ENCODE measurements at regions not wholly inside any gene's neighbourhood (a gene's known extent, or its start where the extent isn't known, plus 50 kb on each side); places are given as distances from the start of the nearest gene placed in this dataset.

GRCh38 chr3:194054016-194054415 is 81.9 kb upstream of the HES1 start:
- H2AFZ ChIP-seq (ENCODE audit: low read length), result no peak overlapping the region
- H4K91ac ChIP-seq (ENCODE audit: insufficient read length, low read depth, low read length), result no peak overlapping the region
- no peak overlapping the region for H2BK20ac ChIP-seq (ENCODE audit: low read depth, low read length, poor library complexity, severe bottlenecking)
- H3K27ac ChIP-seq (ENCODE audit: insufficient read length, low read depth, low read length), result no peak overlapping the region
- no peak overlapping the region for H4K8ac ChIP-seq (replicated peaks; ENCODE audit: insufficient read length, low read depth, low read length)
- H3K4me1 ChIP-seq (ENCODE audit: insufficient read depth, low read length), result peaks cover 7% of the 10 kb centered on the region; the same call in 1 of the 2 replicates
- no peak for TF ChIP-seq CTCF (conservative IDR thresholded peaks at IDR 0.05)
- H2BK5ac ChIP-seq (ENCODE audit: insufficient read length, low read length), result no peak overlapping the region
- no peak overlapping the region for H2BK12ac ChIP-seq (ENCODE audit: insufficient read length, low read depth, low read length)
- DNase-seq, result no peak
- Mint-ChIP-seq H3K4me3 (no peak overlapping the region), H3K27me3 (ENCODE audit: low read depth) (peaks cover 56% of the 10 kb centered on the region), H3K27ac (no peak overlapping the region), H3K36me3 (ENCODE audit: insufficient read depth in 1 of 3, low read depth in 3 of 3) (peaks cover 10 to 24% (median 13%) of the 10 kb centered on the region in 3 experiments; a peak in 6 of 7 replicates), H3K4me1 (peaks cover 38 to 40% of the 10 kb centered on the region in 2 experiments), H3K9me3 (peaks cover 26 to 27% of the 10 kb centered on the region in 2 experiments)
- no peak overlapping the region for H2BK120ac ChIP-seq (ENCODE audit: low read depth, low read length, poor library complexity, severe bottlenecking)
- no peaks in the 10 kb centered on the region for H3K23me2 ChIP-seq (ENCODE audit: insufficient read length, low read depth, low read length, poor library complexity, severe bottlenecking)
- no peak overlapping the region for H3T11ph ChIP-seq (ENCODE audit: low read length)
- H3K79me1 ChIP-seq (ENCODE audit: insufficient read depth, low read depth, low read length, poor library complexity, severe bottlenecking), result no peaks in the 10 kb centered on the region
- H3K9me3 ChIP-seq (ENCODE audit: control insufficient read depth, low read depth, low read length), result peaks cover 9% of the 10 kb centered on the region
- no peak overlapping the region for H3K4me2 ChIP-seq (ENCODE audit: insufficient read depth, insufficient read length, low read length)
- H3K23ac ChIP-seq (ENCODE audit: insufficient read length, low read depth, low read length), result no peak overlapping the region
- no CpG with 5 or more reads among the region's 2 CpGs for WGBS (ENCODE audit: extremely low coverage, insufficient read length, low lambda C conversion rate)
- no peaks in the 10 kb centered on the region; the same call in 1 of the 2 replicates for H3K27me3 ChIP-seq (ENCODE audit: insufficient read depth, low read length)
- H2AK5ac ChIP-seq (ENCODE audit: insufficient read length, low read length), result no peak overlapping the region
- no peak overlapping the region for H3K56ac ChIP-seq (ENCODE audit: insufficient read length, low read depth, low read length)
- no peak overlapping the region for H3K4ac ChIP-seq (ENCODE audit: low read depth, low read length)
- no peak overlapping the region for H3K9ac ChIP-seq (ENCODE audit: extremely low read depth, insufficient read length, low read length)
- no peaks in the 10 kb centered on the region for H3K79me2 ChIP-seq (ENCODE audit: insufficient read depth, low read length)
- H2BK15ac ChIP-seq (ENCODE audit: low read depth, low read length), result no peak overlapping the region
- no peak overlapping the region for H3K14ac ChIP-seq (ENCODE audit: insufficient read depth, low read length)
- H4K20me1 ChIP-seq (ENCODE audit: control insufficient read depth, insufficient read depth, insufficient read length), result no peaks in the 10 kb centered on the region
- H4K5ac ChIP-seq (ENCODE audit: insufficient read length, low read depth, low read length), result no peak overlapping the region
- no peak overlapping the region for H3K18ac ChIP-seq (ENCODE audit: insufficient read length, low read depth, low read length)

Data from H9 (cell line).